OCI-LY1 (cell line): ENCODE measurements at regions not wholly inside any gene's neighbourhood (a gene's known extent, or its start where the extent isn't known, plus 50 kb on each side); places are given as distances from the start of the nearest gene placed in this dataset.

Experiments
- H2AFZ ChIP-seq: fragments of 200-600 bp; sonication (generic), shearing (Covaris generic); 2 replicates; pipeline ENCODE4 v1.6.0; 2014; ENCODE audit warnings: antibody characterized with exemption, mild to moderate bottlenecking, low read length
- H3F3A ChIP-seq: fragments of 200-600 bp; sonication (generic), shearing (Covaris generic); 2 replicates; pipeline ENCODE4 v1.6.0; 2014; ENCODE audit warnings: mild to moderate bottlenecking, antibody characterized with exemption, low read length, moderate library complexity; ENCODE audit not compliant: insufficient read depth
- H3K27ac ChIP-seq: fragments of 200-600 bp; sonication (generic); 2 replicates; pipeline ENCODE4 v1.5.1; 2014; ENCODE audit warnings: low read length, mixed run types, mild to moderate bottlenecking, low read depth; ENCODE audit not compliant: poor library complexity, severe bottlenecking
- H3K27me3 ChIP-seq: fragments of 200-600 bp; sonication (generic); 2 replicates; pipeline ENCODE4 v1.6.0; 2014; ENCODE audit warnings: antibody characterized with exemption, mild to moderate bottlenecking, low read length, moderate library complexity; ENCODE audit not compliant: insufficient read depth
- H3K36me3 ChIP-seq: fragments of 200-600 bp; sonication (generic); 2 replicates; pipeline ENCODE4 v1.6.1; 2014; ENCODE audit warnings: mild to moderate bottlenecking, antibody characterized with exemption, low read length, moderate library complexity, mixed read lengths; ENCODE audit not compliant: insufficient read depth
- H3K4me1 ChIP-seq: fragments of 200-600 bp; sonication (generic); 2 replicates; pipeline ENCODE4 v1.5.1; 2014; ENCODE audit warnings: mild to moderate bottlenecking, low read length, moderate library complexity; ENCODE audit not compliant: insufficient read depth, severe bottlenecking
- H3K4me2 ChIP-seq: fragments of 200-600 bp; sonication (generic), shearing (Covaris generic); 2 replicates; pipeline ENCODE4 v1.6.1; 2014; ENCODE audit warnings: low read length
- H3K4me3 ChIP-seq: fragments of 200-600 bp; sonication (generic); 2 replicates; pipeline ENCODE4 v1.5.1; 2014; ENCODE audit warnings: low read length, low read depth, mild to moderate bottlenecking, mixed read lengths; ENCODE audit not compliant: poor library complexity, severe bottlenecking
- H3K79me2 ChIP-seq: fragments of 200-600 bp; shearing (Covaris generic); 2 replicates; pipeline ENCODE4 v1.6.1; 2016; ENCODE audit warnings: mixed run types, low read length, mixed read lengths; ENCODE audit not compliant: insufficient read depth
- H3K9ac ChIP-seq: fragments of 200-600 bp; sonication (generic), shearing (Covaris generic); 2 replicates; pipeline ENCODE4 v1.6.1; 2014; ENCODE audit warnings: mild to moderate bottlenecking, low read length, mixed read lengths
- H3K9me2 ChIP-seq: fragments of 200-600 bp; sonication (generic), shearing (Covaris generic); 2 replicates; pipeline ENCODE4 v1.6.1; 2014; ENCODE audit warnings: low read depth, mild to moderate bottlenecking, low read length, mixed read lengths
- H3K9me3 ChIP-seq: fragments of 200-600 bp; shearing (Covaris generic); 2 replicates; pipeline ENCODE4 v1.6.1; 2014; ENCODE audit warnings: low read length, mixed read lengths
- H4K20me1 ChIP-seq: fragments of 200-600 bp; sonication (generic), shearing (Covaris generic); 2 replicates; pipeline ENCODE4 v1.6.0; 2016; ENCODE audit warnings: mild to moderate bottlenecking, low read length; ENCODE audit not compliant: insufficient read depth
- CTCF ChIP-seq: fragments of 200-600 bp; sonication (generic), shearing (Covaris generic); IDR thresholded peaks from 2 replicates; pipeline ENCODE4 v1.5.1; 2017; ENCODE audit warnings: mild to moderate bottlenecking, antibody characterized with exemption, low read length, moderate library complexity, mixed read lengths
- EZH2 ChIP-seq: fragments of 200-600 bp; sonication (generic), shearing (Covaris generic); IDR thresholded peaks from 2 replicates; pipeline ENCODE4 v1.8.0; 2017; ENCODE audit warnings: borderline replicate concordance, mixed run types, mild to moderate bottlenecking, antibody characterized with exemption, low read length, moderate library complexity, mixed read lengths

GRCh38 chr1:29669158-29669871 lies 433.0 kb downstream of the PTPRU start:
- H2AFZ ChIP-seq, result no peak overlapping the region
- H3K36me3 ChIP-seq, result no peaks in the 10 kb centered on the region
- no peaks in the 10 kb centered on the region for H4K20me1 ChIP-seq
- no peaks in the 10 kb centered on the region for H3K79me2 ChIP-seq
- TF ChIP-seq EZH2 (no peak), CTCF (no peak)
- H3F3A ChIP-seq, result no peaks in the 10 kb centered on the region
- H3K4me3 ChIP-seq, result no peak overlapping the region
- no peak overlapping the region for H3K9ac ChIP-seq
- no peaks in the 10 kb centered on the region for H3K27me3 ChIP-seq
- no peak overlapping the region for H3K27ac ChIP-seq
- H3K4me2 ChIP-seq, result no peak overlapping the region
- H3K9me3 ChIP-seq, result no peaks in the 10 kb centered on the region
- no peaks in the 10 kb centered on the region for H3K4me1 ChIP-seq
- H3K9me2 ChIP-seq, result no peaks in the 10 kb centered on the region

- no peaks in the 10 kb centered on the region for H3F3A ChIP-seq
- no peaks in the 10 kb centered on the region for H4K20me1 ChIP-seq
- no peaks in the 10 kb centered on the region for H3K36me3 ChIP-seq
- no peak overlapping the region for H3K9ac ChIP-seq
- no peaks in the 10 kb centered on the region for H3K27me3 ChIP-seq
- no peaks in the 10 kb centered on the region for H3K9me3 ChIP-seq
- H3K4me2 ChIP-seq, result no peak overlapping the region
- no peaks in the 10 kb centered on the region for H3K4me1 ChIP-seq
- H3K27ac ChIP-seq, result no peak overlapping the region
- no peak for TF ChIP-seq CTCF
- no peak for TF ChIP-seq EZH2
- no peaks in the 10 kb centered on the region for H3K79me2 ChIP-seq
- no peaks in the 10 kb centered on the region for H3K9me2 ChIP-seq
- H3K4me3 ChIP-seq, result no peak overlapping the region
- H2AFZ ChIP-seq, result no peak overlapping the region
Observed at GRCh38 chr1:29668551-29669157, 432.3 kb downstream of the PTPRU start.

GRCh38 chr1:29667951-29668350 lies 431.6 kb downstream of the PTPRU start:
- no peaks in the 10 kb centered on the region for H3K4me1 ChIP-seq
- no peaks in the 10 kb centered on the region for H3F3A ChIP-seq
- H3K9me3 ChIP-seq, result no peaks in the 10 kb centered on the region
- H2AFZ ChIP-seq, result no peak overlapping the region
- no peak overlapping the region for H3K4me2 ChIP-seq
- no peak overlapping the region for H3K9ac ChIP-seq
- H3K27ac ChIP-seq, result no peak overlapping the region
- TF ChIP-seq EZH2, result no peak
- no peak for TF ChIP-seq CTCF
- no peaks in the 10 kb centered on the region for H3K79me2 ChIP-seq
- no peaks in the 10 kb centered on the region for H4K20me1 ChIP-seq
- H3K27me3 ChIP-seq, result no peaks in the 10 kb centered on the region
- H3K36me3 ChIP-seq, result no peaks in the 10 kb centered on the region
- no peaks in the 10 kb centered on the region for H3K9me2 ChIP-seq
- H3K4me3 ChIP-seq, result no peak overlapping the region
